H9 (cell line): ENCODE measurements at regions not wholly inside any gene's neighbourhood (a gene's known extent, or its start where the extent isn't known, plus 50 kb on each side); places are given as distances from the start of the nearest gene placed in this dataset.

Source experiments
- DNase-seq: peaks from one replicate; pipeline ENCODE4 v3.0.0-alpha.2; 2017
- H2AFZ ChIP-seq: one replicate; pipeline ENCODE4 v1.6.1; 2013; ENCODE audit warnings: mild to moderate bottlenecking, low read length, control low read depth, moderate library complexity
- H2AK5ac ChIP-seq: 2 replicates; pipeline ENCODE4 v1.6.1; 2013; ENCODE audit warnings: low read length, control low read depth, mixed read lengths; ENCODE audit not compliant: insufficient read length
- H2BK120ac ChIP-seq: one replicate; pipeline ENCODE4 v1.6.1; 2013; ENCODE audit warnings: low read depth, mild to moderate bottlenecking, low read length, control low read depth, inconsistent platforms; ENCODE audit not compliant: poor library complexity, severe bottlenecking
- H2BK12ac ChIP-seq: 2 replicates; pipeline ENCODE4 v1.6.1; 2013; ENCODE audit warnings: low read length, control low read depth, mixed read lengths, low read depth; ENCODE audit not compliant: insufficient read length
- H2BK15ac ChIP-seq: 2 replicates; pipeline ENCODE4 v1.6.1; 2013; ENCODE audit warnings: low read depth, low read length, control low read depth
- H2BK20ac ChIP-seq: one replicate; pipeline ENCODE4 v1.6.1; 2013; ENCODE audit warnings: low read depth, mild to moderate bottlenecking, low read length, control low read depth, inconsistent platforms; ENCODE audit not compliant: poor library complexity, severe bottlenecking
- H2BK5ac ChIP-seq: 2 replicates; pipeline ENCODE4 v1.6.1; 2013; ENCODE audit warnings: low read length, control low read depth, mixed read lengths; ENCODE audit not compliant: insufficient read length
- H3K14ac ChIP-seq: 2 replicates; pipeline ENCODE4 v1.6.1; 2013; ENCODE audit warnings: low read length, control low read depth; ENCODE audit not compliant: insufficient read depth
- H3K18ac ChIP-seq: 2 replicates; pipeline ENCODE4 v1.6.1; 2013; ENCODE audit warnings: low read depth, mild to moderate bottlenecking, mixed read lengths, low read length, control low read depth; ENCODE audit not compliant: insufficient read length
- H3K23ac ChIP-seq: 2 replicates; pipeline ENCODE4 v1.6.1; 2013; ENCODE audit warnings: low read length, control low read depth, mixed read lengths, low read depth; ENCODE audit not compliant: insufficient read length
- H3K23me2 ChIP-seq: 2 replicates; pipeline ENCODE4 v1.6.1; 2013; ENCODE audit warnings: low read depth, mild to moderate bottlenecking, mixed read lengths, low read length, control low read depth; ENCODE audit not compliant: insufficient read length, poor library complexity, severe bottlenecking
- H3K27ac ChIP-seq: 2 replicates; pipeline ENCODE4 v1.5.1; 2013; ENCODE audit warnings: low read length, control low read depth, mixed read lengths, low read depth; ENCODE audit not compliant: insufficient read length
- H3K27me3 ChIP-seq: 2 replicates; pipeline ENCODE4 v1.6.1; 2013; ENCODE audit warnings: low read length, control low read depth, inconsistent platforms; ENCODE audit not compliant: insufficient read depth
- H3K4ac ChIP-seq: 2 replicates; pipeline ENCODE4 v1.6.1; 2013; ENCODE audit warnings: low read depth, mild to moderate bottlenecking, control low read depth, inconsistent platforms, low read length, moderate library complexity
- H3K4me1 ChIP-seq: 2 replicates; pipeline ENCODE4 v1.6.1; 2013; ENCODE audit warnings: low read length, control low read depth, inconsistent platforms; ENCODE audit not compliant: insufficient read depth
- H3K4me2 ChIP-seq: 2 replicates; pipeline ENCODE4 v1.6.1; 2013; ENCODE audit warnings: low read length, control low read depth, mixed read lengths; ENCODE audit not compliant: insufficient read length, insufficient read depth
- H3K56ac ChIP-seq: 2 replicates; pipeline ENCODE4 v1.6.1; 2013; ENCODE audit warnings: low read depth, mild to moderate bottlenecking, mixed read lengths, low read length, control low read depth; ENCODE audit not compliant: insufficient read length
- H3K79me1 ChIP-seq: 2 replicates; pipeline ENCODE4 v1.6.1; 2013; ENCODE audit warnings: low read depth, mild to moderate bottlenecking, moderate library complexity, low read length, control low read depth, inconsistent platforms; ENCODE audit not compliant: insufficient read depth, poor library complexity, severe bottlenecking
- H3K79me2 ChIP-seq: 2 replicates; pipeline ENCODE4 v1.6.1; 2013; ENCODE audit warnings: low read length, control low read depth, inconsistent platforms; ENCODE audit not compliant: insufficient read depth
- H3K9ac ChIP-seq: 2 replicates; pipeline ENCODE4 v1.6.1; 2013; ENCODE audit warnings: low read length, control low read depth, mixed read lengths; ENCODE audit not compliant: insufficient read length; ENCODE audit errors: extremely low read depth
- H3K9me3 ChIP-seq: one replicate; pipeline ENCODE4 v1.6.1; 2013; ENCODE audit warnings: low read depth, low read length, inconsistent platforms; ENCODE audit not compliant: control insufficient read depth
- H3T11ph ChIP-seq: one replicate; pipeline ENCODE4 v1.6.1; 2013; ENCODE audit warnings: mild to moderate bottlenecking, low read length, control low read depth, inconsistent platforms
- H4K20me1 ChIP-seq: one replicate; pipeline ENCODE4 v1.6.1; 2013; ENCODE audit not compliant: control insufficient read depth, insufficient read length, insufficient read depth
- H4K5ac ChIP-seq: 2 replicates; pipeline ENCODE4 v1.6.1; 2013; ENCODE audit warnings: low read depth, mild to moderate bottlenecking, mixed read lengths, low read length, control low read depth; ENCODE audit not compliant: insufficient read length
- H4K8ac ChIP-seq: replicated peaks from 2 replicates; pipeline ENCODE4 v1.6.1; 2013; ENCODE audit warnings: low read length, control low read depth, mixed read lengths, low read depth; ENCODE audit not compliant: insufficient read length
- H4K91ac ChIP-seq: 2 replicates; pipeline ENCODE4 v1.6.1; 2013; ENCODE audit warnings: low read depth, mild to moderate bottlenecking, moderate library complexity, mixed read lengths, low read length, control low read depth; ENCODE audit not compliant: insufficient read length
- H3K27ac Mint-ChIP-seq, 3 experiments: 2 replicates in 2 of 3; 3 replicates in 1 of 3; pipeline ENCODE4 v1.8.0; 2020 to 2021; ENCODE audit warnings: mixed read lengths in 3 of 3, mild to moderate bottlenecking in 1 of 3, moderate library complexity in 1 of 3
- H3K27me3 Mint-ChIP-seq: 2 replicates; pipeline ENCODE4 v1.8.0; 2021; ENCODE audit warnings: low read depth, mild to moderate bottlenecking, moderate library complexity, mixed read lengths
- H3K36me3 Mint-ChIP-seq, 3 experiments: 2 replicates in 2 of 3; 3 replicates in 1 of 3; pipeline ENCODE4 v1.8.0; 2020 to 2021; ENCODE audit warnings: low read depth in 3 of 3, mixed read lengths in 3 of 3; ENCODE audit not compliant: insufficient read depth in 1 of 3
- H3K4me1 Mint-ChIP-seq, 2 experiments: 2 replicates each; pipeline ENCODE4 v1.8.0; 2020; ENCODE audit warnings: mixed read lengths in 2 of 2
- H3K4me3 Mint-ChIP-seq, 2 experiments: 2 replicates in 1 of 2; 3 replicates in 1 of 2; pipeline ENCODE4 v1.8.0; 2020 to 2021; ENCODE audit warnings: mild to moderate bottlenecking in 2 of 2, mixed read lengths in 2 of 2, moderate library complexity in 1 of 2
- H3K9me3 Mint-ChIP-seq, 2 experiments: 2 replicates in 1 of 2; 3 replicates in 1 of 2; pipeline ENCODE4 v1.8.0; 2020; ENCODE audit warnings: mild to moderate bottlenecking in 2 of 2, mixed read lengths in 2 of 2, moderate library complexity in 1 of 2
- WGBS: extraction: QIAGEN DNeasy Blood & Tissue Kit; methylation state at CpG from one replicate; pipeline ENCODE4 v1.1.7; 2013; ENCODE audit warnings: missing lambda C conversion rate, low lambda C conversion rate, mixed read lengths; ENCODE audit not compliant: insufficient read length; ENCODE audit errors: extremely low coverage; 5-methylcytosine and 5-hydroxymethylcytosine counted together
- TF ChIP-seq, protein P1 (sequence below): fragments of 200-600 bp; sonication (generic); conservative IDR thresholded peaks from 3 replicates; pipeline ENCODE4 v1.8.0; 2021; ENCODE audit warnings: antibody characterized with exemption, mild to moderate bottlenecking

DNA sequence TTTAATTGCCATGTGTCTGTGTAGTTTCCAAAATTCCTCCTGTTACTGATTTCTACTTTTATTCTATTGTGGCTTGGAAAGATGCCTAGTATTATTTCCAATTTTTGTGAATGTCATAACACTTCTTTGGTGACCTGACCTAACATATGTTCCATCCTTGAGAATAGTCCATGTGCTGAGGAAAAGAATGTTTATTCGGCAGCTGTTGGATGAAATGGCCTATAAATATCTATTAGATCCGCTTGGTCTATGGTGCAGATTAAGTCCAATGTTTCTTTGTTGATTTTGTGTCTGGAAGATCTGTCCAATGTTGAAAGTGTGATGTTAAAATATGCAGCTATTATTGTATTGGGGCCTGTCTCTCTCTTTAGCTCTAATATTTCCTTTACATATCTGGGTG, 219.2 kb upstream of the HDX start:
- no peak overlapping the region for H2BK15ac ChIP-seq
- H3T11ph ChIP-seq: no peak overlapping the region
- no peak overlapping the region for H3K23ac ChIP-seq
- Mint-ChIP-seq H3K4me1 (peaks cover 3 to 4% of the 10 kb centered on the region in 2 experiments), H3K36me3 (no peaks in the 10 kb centered on the region; a peak in 1 of 7 replicates), H3K27ac (no peak overlapping the region), H3K9me3 (peaks cover 59 to 61% of the 10 kb centered on the region in 2 experiments), H3K27me3 (no peaks in the 10 kb centered on the region), H3K4me3 (no peak overlapping the region)
- DNase-seq: no peak
- H3K27me3 ChIP-seq: no peaks in the 10 kb centered on the region
- H4K5ac ChIP-seq: no peak overlapping the region
- no peak overlapping the region for H2BK120ac ChIP-seq
- H2BK5ac ChIP-seq: no peak overlapping the region
- H2BK12ac ChIP-seq: no peak overlapping the region
- peaks cover 24% of the 10 kb centered on the region for H3K9me3 ChIP-seq
- H3K9ac ChIP-seq: no peak overlapping the region
- TF ChIP-seq, protein P1, sequence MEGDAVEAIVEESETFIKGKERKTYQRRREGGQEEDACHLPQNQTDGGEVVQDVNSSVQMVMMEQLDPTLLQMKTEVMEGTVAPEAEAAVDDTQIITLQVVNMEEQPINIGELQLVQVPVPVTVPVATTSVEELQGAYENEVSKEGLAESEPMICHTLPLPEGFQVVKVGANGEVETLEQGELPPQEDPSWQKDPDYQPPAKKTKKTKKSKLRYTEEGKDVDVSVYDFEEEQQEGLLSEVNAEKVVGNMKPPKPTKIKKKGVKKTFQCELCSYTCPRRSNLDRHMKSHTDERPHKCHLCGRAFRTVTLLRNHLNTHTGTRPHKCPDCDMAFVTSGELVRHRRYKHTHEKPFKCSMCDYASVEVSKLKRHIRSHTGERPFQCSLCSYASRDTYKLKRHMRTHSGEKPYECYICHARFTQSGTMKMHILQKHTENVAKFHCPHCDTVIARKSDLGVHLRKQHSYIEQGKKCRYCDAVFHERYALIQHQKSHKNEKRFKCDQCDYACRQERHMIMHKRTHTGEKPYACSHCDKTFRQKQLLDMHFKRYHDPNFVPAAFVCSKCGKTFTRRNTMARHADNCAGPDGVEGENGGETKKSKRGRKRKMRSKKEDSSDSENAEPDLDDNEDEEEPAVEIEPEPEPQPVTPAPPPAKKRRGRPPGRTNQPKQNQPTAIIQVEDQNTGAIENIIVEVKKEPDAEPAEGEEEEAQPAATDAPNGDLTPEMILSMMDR: no peak
- H4K8ac ChIP-seq: no peak overlapping the region
- no peak overlapping the region for H2AFZ ChIP-seq
- no peak overlapping the region for H3K27ac ChIP-seq
- no peaks in the 10 kb centered on the region for H3K79me1 ChIP-seq
- H2BK20ac ChIP-seq: no peak overlapping the region
- H3K56ac ChIP-seq: no peak overlapping the region
- no peak overlapping the region for H2AK5ac ChIP-seq
- no peak overlapping the region for H3K18ac ChIP-seq
- no peaks in the 10 kb centered on the region for H3K23me2 ChIP-seq
- no peak overlapping the region for H3K14ac ChIP-seq
- H3K4me1 ChIP-seq: no peaks in the 10 kb centered on the region
- WGBS: no CpG with 5 or more reads among the region's 2 CpGs
- no peaks in the 10 kb centered on the region for H3K79me2 ChIP-seq
- H4K20me1 ChIP-seq: no peaks in the 10 kb centered on the region
- no peak overlapping the region for H4K91ac ChIP-seq
- no peak overlapping the region for H3K4me2 ChIP-seq
- H3K4ac ChIP-seq: no peak overlapping the region
